Right cardiac atrium (tissue), 5 donors: ENCODE measurements at regions not wholly inside any gene's neighbourhood (a gene's known extent, or its start where the extent isn't known, plus 50 kb on each side); places are given as distances from the start of the nearest gene placed in this dataset.

ENCODE experiments used
- ATAC-seq, 2 donors: fragments of 200-7000 bp; cut with Tn5 transposase; one replicate each; pipeline versions ENCODE4 v1.8.0 to v1.9.1; 2020; ENCODE audit warnings: moderate library complexity in 2 of 2, mild to moderate bottlenecking in 1 of 2
- DNase-seq, 3 donors: peaks; one replicate each; pipeline ENCODE4 v3.0.0-alpha.2; 2020
- H3K27ac ChIP-seq: one replicate; pipeline ENCODE4 v1.5.1; 2013; ENCODE audit warnings: mild to moderate bottlenecking, low read length, control low read depth, moderate library complexity
- H3K27me3 ChIP-seq: one replicate; pipeline ENCODE4 v1.6.1; 2013; ENCODE audit not compliant: control insufficient read depth, insufficient read depth
- H3K4me1 ChIP-seq: one replicate; pipeline ENCODE4 v1.6.1; 2013; ENCODE audit warnings: low read length; ENCODE audit not compliant: control insufficient read depth, insufficient read depth
- H3K4me3 ChIP-seq: one replicate; pipeline ENCODE4 v1.5.1; 2013; ENCODE audit warnings: low read length, control low read depth
- H3K9me3 ChIP-seq: one replicate; pipeline ENCODE4 v1.6.1; 2013; ENCODE audit warnings: low read length; ENCODE audit not compliant: control insufficient read depth
- WGBS: extraction: QIAGEN DNeasy Blood & Tissue Kit; methylation state at CpG from one replicate; pipeline ENCODE4 v1.1.7; 2013; 5-methylcytosine and 5-hydroxymethylcytosine counted together
- intact Hi-C, 4 donors: fragments of 100-400 bp; cut with DNase I; formaldehyde crosslinking; loops; one replicate each; pipeline versions ENCODE4 v1.11.0 to v1.14.0; 2022 to 2023
- donor health status: healthy with polysubstance abuse.
- donor health status: DM: no; HTN: yes; CAD: no.
- donor health status: DM: no; HTN: no; CAD: no.
- donor health status: DM: no; HTN: yes; CAD: no; lungs with severe emphysema.
- donor health status: DM: yes; HTN: yes; CAD: no.

DNA sequence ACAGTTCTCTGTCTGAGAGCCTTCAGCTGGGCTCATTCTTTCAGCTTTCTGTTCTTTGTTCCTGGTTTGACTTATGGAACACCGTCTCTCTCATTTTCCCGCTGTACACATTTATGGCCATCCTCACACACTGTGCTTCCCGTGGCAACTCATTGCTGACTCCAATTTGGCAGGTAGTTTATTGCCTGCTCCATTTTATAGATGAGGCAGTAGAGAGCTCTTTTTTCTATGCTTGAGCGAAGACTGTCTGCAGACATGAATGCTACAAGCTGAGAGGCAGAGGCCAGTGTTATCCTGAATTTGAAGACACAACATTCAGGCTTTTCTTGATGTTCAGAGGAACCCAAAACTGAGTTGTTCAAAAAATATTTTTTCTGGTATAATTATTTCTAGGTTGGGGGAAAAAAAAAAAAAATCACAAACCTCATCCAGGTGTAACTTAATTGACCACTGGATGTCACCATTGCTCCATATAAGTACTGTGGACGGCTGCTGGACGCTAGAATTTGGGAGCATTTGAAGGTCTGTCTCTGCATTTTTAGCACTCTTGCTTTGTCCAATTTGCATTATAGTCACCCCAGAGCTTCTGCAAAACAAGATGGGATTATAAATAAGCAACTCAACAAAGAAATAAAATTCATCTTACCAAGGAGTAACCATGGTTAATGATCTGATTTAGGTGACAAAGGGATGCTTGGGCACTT is 83.5 kb downstream of the HRH4 start:
- intact Hi-C loops: no loop called here
- no peaks in the 10 kb centered on the region for H3K27me3 ChIP-seq
- no peaks in the 10 kb centered on the region for H3K4me1 ChIP-seq
- WGBS: 47% methylated on average over 6 of the region's 6 CpGs
- DNase-seq (no peak), ATAC-seq (no peak)
- H3K27ac ChIP-seq: no peak overlapping the region
- H3K4me3 ChIP-seq: no peak overlapping the region
- no peaks in the 10 kb centered on the region for H3K9me3 ChIP-seq

DNA sequence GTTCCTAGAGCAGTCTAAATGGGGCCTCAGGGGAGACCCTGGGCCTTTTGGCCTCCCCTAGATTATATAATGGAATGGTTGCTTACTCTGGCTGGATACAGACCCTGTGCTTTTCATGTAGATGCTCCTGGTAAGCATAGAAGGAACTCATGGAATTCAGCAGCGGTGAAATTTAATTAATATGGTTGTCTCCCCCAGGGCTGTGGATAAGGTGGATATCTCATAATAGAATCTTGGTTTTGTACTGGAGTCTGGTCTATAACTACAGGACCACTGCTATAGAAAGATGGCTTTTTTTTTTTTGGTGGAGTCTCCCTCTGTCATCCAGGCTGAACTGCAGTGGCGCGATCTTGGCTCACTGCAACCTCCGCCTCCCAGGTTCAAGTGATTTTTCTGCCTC is 84.5 kb downstream of the HRH4 start:
- intact Hi-C loops: no loop called here
- no peaks in the 10 kb centered on the region for H3K4me1 ChIP-seq
- DNase-seq (no peak), ATAC-seq (no peak)
- H3K27ac ChIP-seq: no peak overlapping the region
- no peaks in the 10 kb centered on the region for H3K9me3 ChIP-seq
- H3K4me3 ChIP-seq: no peak overlapping the region
- H3K27me3 ChIP-seq: no peaks in the 10 kb centered on the region
- 85% methylated on average over 4 of the region's 4 CpGs for WGBS

DNA sequence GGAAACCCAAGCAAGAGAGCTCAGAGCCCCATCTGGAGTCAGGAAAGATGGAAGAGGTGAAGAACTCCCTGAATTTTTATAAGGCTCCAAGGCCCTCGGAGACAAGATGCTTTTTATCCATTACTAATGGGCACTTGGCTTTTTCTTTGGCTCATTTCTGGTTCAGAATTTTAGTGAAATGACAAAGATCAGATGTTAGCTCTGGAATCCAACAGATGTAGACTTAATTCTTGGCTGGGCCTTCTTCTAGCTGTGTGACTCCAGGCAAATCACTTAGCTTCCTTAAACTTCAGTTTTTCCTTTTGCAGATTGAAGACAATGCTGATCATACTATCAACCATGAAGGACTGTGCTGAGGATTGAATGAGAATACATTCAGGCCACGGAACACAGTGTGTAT is 85.2 kb downstream of the HRH4 start:
- intact Hi-C loops: no loop called here
- no peak for ATAC-seq
- 66% methylated on average over 2 of the region's 2 CpGs for WGBS

DNA sequence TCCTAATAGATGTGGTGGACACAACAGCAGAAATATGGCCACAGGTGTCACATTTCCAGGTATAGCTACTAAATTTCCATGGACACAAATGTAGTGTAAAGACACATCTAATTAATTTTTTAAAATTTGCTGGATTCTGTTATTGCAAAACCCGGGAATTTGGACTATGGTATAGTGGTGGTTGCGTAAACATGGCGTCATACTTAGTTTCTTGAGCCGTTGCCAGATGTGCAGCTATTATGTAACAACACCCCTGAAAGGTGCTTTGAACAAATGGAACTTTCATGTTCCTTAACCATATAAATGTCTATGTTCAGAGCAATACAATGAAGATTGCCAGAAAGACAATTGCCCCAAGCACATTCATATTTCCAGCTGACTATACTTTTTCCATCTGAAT is 85.9 kb downstream of the HRH4 start:
- no peak for ATAC-seq
- Histone ChIP-seq H3K9me3 (no peaks in the 10 kb centered on the region), H3K27me3 (no peaks in the 10 kb centered on the region), H3K4me3 (no peak overlapping the region), H3K27ac (no peak overlapping the region), H3K4me1 (no peaks in the 10 kb centered on the region)
- intact Hi-C loops: no loop called here
- no peak for DNase-seq
- WGBS: 85% methylated on average over 4 of the region's 4 CpGs

More for the DNA sequence above, 85.2 kb downstream of the HRH4 start:
- no peaks in the 10 kb centered on the region for H3K9me3 ChIP-seq
- H3K4me1 ChIP-seq: no peaks in the 10 kb centered on the region
- H3K4me3 ChIP-seq: no peak overlapping the region
- no peak overlapping the region for H3K27ac ChIP-seq
- no peak for DNase-seq
- H3K27me3 ChIP-seq: no peaks in the 10 kb centered on the region

DNA sequence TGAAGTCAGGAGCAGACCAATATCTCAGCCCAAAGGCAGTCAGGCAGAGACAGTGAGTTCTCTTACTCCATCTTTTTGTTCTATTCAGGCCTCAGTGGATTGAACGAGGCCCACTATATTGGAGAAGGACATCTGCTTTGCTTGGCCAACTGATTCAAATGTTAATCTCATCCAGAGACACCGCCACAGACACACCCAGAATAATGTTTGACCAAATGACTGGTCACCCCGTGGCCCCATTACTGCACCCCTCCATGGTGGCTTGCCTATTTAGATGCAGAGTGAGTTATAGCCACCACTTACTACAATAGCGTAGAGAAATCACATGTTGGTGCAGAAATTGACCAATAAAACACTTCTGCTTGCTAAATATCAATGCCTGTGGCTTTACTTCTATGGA is 88.1 kb downstream of the HRH4 start:
- DNase-seq (no peak), ATAC-seq (no peak)
- Histone ChIP-seq H3K4me1 (peaks cover 2% of the 10 kb centered on the region), H3K4me3 (no peak overlapping the region), H3K9me3 (no peaks in the 10 kb centered on the region), H3K27ac (no peak overlapping the region), H3K27me3 (no peaks in the 10 kb centered on the region)
- intact Hi-C loops: no loop called here
- 90% methylated on average over 4 of the region's 4 CpGs for WGBS

DNA sequence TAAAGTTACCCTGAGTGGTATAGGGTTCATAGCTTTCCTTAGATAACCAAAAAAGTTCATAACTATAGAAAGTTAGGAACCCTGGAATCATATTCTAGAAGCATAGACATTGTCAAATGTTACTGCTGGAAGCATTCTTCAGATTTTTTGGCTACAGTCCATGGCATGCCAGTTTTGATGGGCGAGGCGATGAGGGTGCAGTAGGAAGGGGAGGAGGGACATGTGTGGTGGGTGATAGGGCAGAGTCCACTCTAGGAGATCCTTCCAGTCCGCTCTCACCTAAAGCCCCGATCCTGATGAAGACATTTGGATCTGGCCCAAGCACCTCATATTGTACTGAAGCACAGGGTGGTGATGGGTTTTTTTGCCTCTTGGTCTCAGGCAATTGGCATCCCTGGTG is 91.8 kb downstream of the HRH4 start:
- no peak overlapping the region for H3K4me3 ChIP-seq
- DNase-seq (no peak), ATAC-seq (no peak)
- H3K9me3 ChIP-seq: no peaks in the 10 kb centered on the region
- H3K27ac ChIP-seq: no peak overlapping the region
- 64% methylated on average over 4 of the region's 4 CpGs for WGBS
- peaks cover 2% of the 10 kb centered on the region for H3K4me1 ChIP-seq
- no peaks in the 10 kb centered on the region for H3K27me3 ChIP-seq
- intact Hi-C loops: no loop called here

DNA sequence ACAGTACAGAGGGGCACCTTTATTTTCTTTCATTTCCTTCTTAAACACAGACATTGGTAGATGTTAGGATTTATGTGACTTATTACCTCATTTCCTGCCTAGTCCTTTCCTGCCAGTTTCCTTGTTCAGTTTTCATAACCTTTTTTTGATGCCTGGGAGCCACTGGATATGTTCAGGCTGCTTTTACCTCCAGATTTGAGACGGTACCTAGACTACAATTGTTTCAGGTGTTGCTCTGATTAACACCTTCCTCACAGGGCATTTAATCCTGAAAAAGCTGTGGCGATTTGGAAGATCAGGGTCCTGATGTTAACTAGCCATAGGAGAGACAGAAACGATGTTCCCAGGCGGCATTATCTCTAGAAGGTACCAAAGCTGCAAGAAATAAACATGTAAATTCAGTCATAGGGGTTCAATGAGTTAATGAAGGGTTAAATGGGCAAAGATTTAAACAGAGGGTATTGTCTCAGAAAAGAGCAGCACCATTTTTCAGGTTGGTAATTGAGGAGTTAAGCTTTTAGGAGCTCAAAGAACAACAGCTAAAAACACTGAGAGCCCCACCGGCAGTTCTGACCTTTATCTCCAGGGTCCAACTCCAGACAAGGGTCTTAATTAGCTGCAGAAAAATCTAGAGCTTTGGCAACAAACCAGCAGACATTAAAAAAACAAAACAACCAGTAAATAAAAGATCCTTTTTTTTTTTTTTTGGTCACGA is 93.3 kb downstream of the HRH4 start:
- intact Hi-C loops: no loop called here

DNA sequence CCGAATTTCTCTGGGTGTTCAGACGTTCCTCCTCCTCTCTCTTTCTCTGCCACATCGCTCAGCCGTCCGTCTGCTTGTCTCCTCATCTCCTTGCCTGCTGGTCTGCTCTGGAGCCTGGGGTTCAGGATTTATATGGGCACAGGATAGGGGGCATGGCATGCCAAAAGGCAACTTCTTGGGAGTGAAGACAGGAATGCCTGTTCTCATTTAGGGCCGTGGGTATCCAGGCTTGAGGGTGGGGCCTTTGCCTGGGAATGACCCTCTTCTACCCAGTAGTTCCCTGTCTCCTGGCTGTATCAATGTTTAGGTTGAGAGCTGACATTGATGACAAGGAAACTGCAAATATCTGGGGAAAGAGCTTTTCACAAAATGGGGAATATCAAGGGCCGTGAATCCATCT is 98.0 kb downstream of the HRH4 start:
- H3K9me3 ChIP-seq: no peaks in the 10 kb centered on the region
- no peak for DNase-seq
- H3K27me3 ChIP-seq: no peaks in the 10 kb centered on the region
- H3K27ac ChIP-seq: no peak overlapping the region
- no peak overlapping the region for H3K4me3 ChIP-seq
- no peaks in the 10 kb centered on the region for H3K4me1 ChIP-seq
- no peak for ATAC-seq
- intact Hi-C loops: no loop called here
- WGBS: 54% methylated on average over 7 of the region's 7 CpGs

More for the DNA sequence above, 93.3 kb downstream of the HRH4 start:
- Histone ChIP-seq H3K4me1 (peaks cover 2% of the 10 kb centered on the region), H3K9me3 (no peaks in the 10 kb centered on the region), H3K4me3 (no peak overlapping the region), H3K27me3 (no peaks in the 10 kb centered on the region), H3K27ac (no peak overlapping the region)
- ATAC-seq: no peak
- WGBS: 55% methylated on average over 6 of the region's 6 CpGs
- no peak for DNase-seq

DNA sequence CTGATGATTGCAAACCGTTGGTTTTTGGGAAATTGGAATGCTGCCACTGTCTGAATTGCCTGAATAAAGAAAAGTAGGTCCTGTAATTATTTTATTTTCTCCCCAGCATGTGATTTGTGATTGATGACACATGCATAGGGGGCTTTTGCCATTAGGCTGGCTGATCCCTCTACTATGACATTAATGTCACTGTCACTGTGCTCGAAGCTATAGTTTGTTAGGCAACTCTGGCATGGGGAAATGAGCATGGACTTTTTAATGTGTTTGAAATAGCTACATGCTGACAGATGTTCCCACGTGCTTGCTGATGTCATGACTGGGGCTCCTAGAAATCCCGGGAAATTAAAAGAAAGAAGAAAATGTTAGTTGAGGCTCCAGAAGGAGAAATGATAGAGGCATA is 99.1 kb downstream of the HRH4 start:
- intact Hi-C loops: no loop called here
- H3K4me1 ChIP-seq: no peaks in the 10 kb centered on the region
- H3K9me3 ChIP-seq: no peaks in the 10 kb centered on the region
- ATAC-seq (no peak), DNase-seq (no peak)
- H3K27me3 ChIP-seq: no peaks in the 10 kb centered on the region
- no peak overlapping the region for H3K4me3 ChIP-seq
- 44% methylated on average over 4 of the region's 4 CpGs for WGBS
- H3K27ac ChIP-seq: no peak overlapping the region

DNA sequence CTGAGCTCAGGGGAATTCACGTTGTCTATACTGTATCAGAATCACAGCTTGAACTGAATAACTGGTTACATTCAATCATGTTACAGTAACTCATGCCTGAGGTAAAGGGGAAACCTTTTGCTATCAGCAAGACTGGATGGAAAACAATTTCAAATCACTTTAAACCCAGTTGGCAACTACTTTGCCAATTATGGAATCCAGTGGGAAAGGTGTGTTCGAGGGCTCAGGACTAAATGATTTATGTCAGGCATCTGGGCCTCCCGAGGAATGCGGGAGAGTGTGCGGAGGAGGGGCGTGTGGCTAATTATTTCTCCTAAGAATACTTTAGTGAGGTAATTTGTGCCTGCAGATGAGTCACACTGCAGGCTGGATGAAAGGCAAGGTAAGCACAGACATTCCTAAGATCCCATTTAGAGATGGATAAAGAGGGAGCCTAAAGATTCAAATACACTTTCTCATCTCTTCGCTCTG is 100.1 kb downstream of the HRH4 start:
- no peak for ATAC-seq
- no peaks in the 10 kb centered on the region for H3K27me3 ChIP-seq
- intact Hi-C loops: no loop called here

DNA sequence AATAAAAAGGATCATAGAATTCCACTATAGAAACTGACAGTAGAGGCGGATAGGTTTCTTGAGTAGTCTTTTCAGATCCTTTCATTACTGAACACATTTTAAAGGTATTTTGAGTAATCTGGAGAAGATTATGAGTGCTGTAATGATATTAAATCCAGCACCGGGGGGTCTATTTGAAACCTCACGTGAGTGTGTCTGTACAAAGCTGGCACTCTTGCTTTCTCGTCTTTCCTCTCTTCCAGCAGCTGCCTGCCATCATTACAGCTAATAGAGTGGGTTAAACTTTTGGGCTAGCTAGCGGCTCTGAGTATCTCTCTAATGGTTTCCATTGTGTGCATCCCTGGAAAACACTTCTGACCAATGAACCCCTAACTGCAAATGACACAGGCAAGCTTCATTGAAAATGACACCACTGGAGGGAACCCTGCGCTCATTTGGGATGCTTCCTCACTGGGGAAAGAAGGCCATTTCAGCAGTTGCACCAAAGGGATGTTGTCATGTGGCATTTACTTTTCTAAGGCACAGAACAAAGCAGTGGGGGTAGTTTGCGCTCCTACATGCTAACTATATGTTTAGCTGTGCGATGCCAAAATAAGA is 101.0 kb downstream of the HRH4 start:
- H3K4me3 ChIP-seq: no peak overlapping the region

More for the DNA sequence above, 100.1 kb downstream of the HRH4 start:
- Histone ChIP-seq H3K4me1 (no peaks in the 10 kb centered on the region), H3K9me3 (no peaks in the 10 kb centered on the region), H3K4me3 (no peak overlapping the region), H3K27ac (no peak overlapping the region)
- DNase-seq: no peak
- 69% methylated on average over 7 of the region's 7 CpGs for WGBS

More for the DNA sequence above, 101.0 kb downstream of the HRH4 start:
- DNase-seq (no peak), ATAC-seq (no peak)
- no peaks in the 10 kb centered on the region for H3K9me3 ChIP-seq
- WGBS: 83% methylated on average over 8 of the region's 8 CpGs
- intact Hi-C loops: no loop called here
- no peaks in the 10 kb centered on the region for H3K27me3 ChIP-seq
- H3K27ac ChIP-seq: no peak overlapping the region
- H3K4me1 ChIP-seq: no peaks in the 10 kb centered on the region
